ENCODE measurements at regions not wholly inside any gene's neighbourhood (a gene's known extent, or its start where the extent isn't known, plus 50 kb on each side); places are given as distances from the start of the nearest gene placed in this dataset.

GRCh38 chr2:52861596-52861995, 906.0 kb upstream of the CHAC2 start:
- ChIA-PET POLR2A (ENCODE audit: unreplicated experiment) (no interaction called here), CTCF (no interaction called here)
- no peak overlapping the region for H3K27ac ChIP-seq

GRCh38 chr2:52859065-52859464, 908.5 kb upstream of the CHAC2 start:
- intact Hi-C loops (cut with micrococcal nuclease; ENCODE audit: unreplicated experiment) = no loop called here
- POLR2A ChIA-PET (ENCODE audit: unreplicated experiment) = no interaction called here
- no peak overlapping the region for H3K4me2 ChIP-seq
- no peak overlapping the region for H2AFZ ChIP-seq
- H3K79me2 ChIP-seq (ENCODE audit: low read depth) = no peaks in the 10 kb centered on the region
- CTCF ChIA-PET = no interaction called here
- DNase-seq = no peak
- H3K36me3 ChIP-seq (ENCODE audit: low read depth) = no peaks in the 10 kb centered on the region
- no peak overlapping the region for H3K27ac ChIP-seq
- TF ChIP-seq CTCF (conservative IDR thresholded peaks at IDR 0.05) (no peak), EZH2 (IDR thresholded peaks at IDR 0.05; ENCODE audit: low read depth) (no peak)
- H3F3A ChIP-seq (ENCODE audit: insufficient read depth, low read depth) = no peaks in the 10 kb centered on the region
- no peaks in the 10 kb centered on the region for H3K9me3 ChIP-seq (ENCODE audit: insufficient read depth, low read depth)
- H3K27me3 ChIP-seq (ENCODE audit: insufficient read depth, low read depth) = no peaks in the 10 kb centered on the region
- no peak overlapping the region for H3K4me3 ChIP-seq
- BruUV-seq (replicated peaks) = no TSS peak
- H3K9me2 ChIP-seq (ENCODE audit: insufficient read depth) = no peaks in the 10 kb centered on the region; the same call in 1 of the 2 replicates
- no peaks in the 10 kb centered on the region for H4K20me1 ChIP-seq (ENCODE audit: insufficient read depth)
- H3K4me1 ChIP-seq (replicated peaks; ENCODE audit: insufficient read depth) = no peaks in the 10 kb centered on the region

More at GRCh38 chr2:52861596-52861995, 906.0 kb upstream of the CHAC2 start:
- Histone ChIP-seq H3F3A (ENCODE audit: insufficient read depth, low read depth) (no peaks in the 10 kb centered on the region), H3K9me3 (ENCODE audit: insufficient read depth, low read depth) (no peaks in the 10 kb centered on the region), H2AFZ (no peak overlapping the region; the same call in 1 of the 2 replicates), H4K20me1 (ENCODE audit: insufficient read depth) (no peaks in the 10 kb centered on the region), H3K4me2 (no peak overlapping the region), H3K27me3 (ENCODE audit: insufficient read depth, low read depth) (no peaks in the 10 kb centered on the region), H3K9me2 (ENCODE audit: insufficient read depth) (no peaks in the 10 kb centered on the region; the same call in 1 of the 2 replicates), H3K4me1 (replicated peaks; ENCODE audit: insufficient read depth) (no peaks in the 10 kb centered on the region), H3K79me2 (ENCODE audit: low read depth) (no peaks in the 10 kb centered on the region), H3K4me3 (no peak overlapping the region), H3K36me3 (ENCODE audit: low read depth) (no peaks in the 10 kb centered on the region)
- BruUV-seq (replicated peaks) = no TSS peak
- no peak for DNase-seq
- intact Hi-C loops (cut with micrococcal nuclease; ENCODE audit: unreplicated experiment) = no loop called here
- TF ChIP-seq CTCF (conservative IDR thresholded peaks at IDR 0.05) = no peak
- no peak for TF ChIP-seq EZH2 (IDR thresholded peaks at IDR 0.05; ENCODE audit: low read depth)

GRCh38 chr2:52857722-52858121, 909.9 kb upstream of the CHAC2 start:
- no TSS peak for BruUV-seq (replicated peaks)
- no peaks in the 10 kb centered on the region for H4K20me1 ChIP-seq (ENCODE audit: insufficient read depth)
- intact Hi-C loops (cut with micrococcal nuclease; ENCODE audit: unreplicated experiment) = no loop called here
- no peaks in the 10 kb centered on the region for H3K9me3 ChIP-seq (ENCODE audit: insufficient read depth, low read depth)
- H3K4me1 ChIP-seq (replicated peaks; ENCODE audit: insufficient read depth) = no peaks in the 10 kb centered on the region
- CTCF ChIA-PET = no interaction called here
- H3K9me2 ChIP-seq (ENCODE audit: insufficient read depth) = no peaks in the 10 kb centered on the region; the same call in 1 of the 2 replicates
- H3K4me3 ChIP-seq = no peak overlapping the region
- H3F3A ChIP-seq (ENCODE audit: insufficient read depth, low read depth) = no peaks in the 10 kb centered on the region
- H3K79me2 ChIP-seq (ENCODE audit: low read depth) = no peaks in the 10 kb centered on the region
- no peak overlapping the region for H3K27ac ChIP-seq
- no peaks in the 10 kb centered on the region for H3K36me3 ChIP-seq (ENCODE audit: low read depth)
- H2AFZ ChIP-seq = no peak overlapping the region
- DNase-seq = no peak
- POLR2A ChIA-PET (ENCODE audit: unreplicated experiment) = no interaction called here
- TF ChIP-seq CTCF (conservative IDR thresholded peaks at IDR 0.05) (no peak), EZH2 (IDR thresholded peaks at IDR 0.05; ENCODE audit: low read depth) (no peak)
- no peaks in the 10 kb centered on the region for H3K27me3 ChIP-seq (ENCODE audit: insufficient read depth, low read depth)
- H3K4me2 ChIP-seq = no peak overlapping the region

Data from PC-9 (cell line).